NT2/D1 (cell line): ENCODE measurements at regions not wholly inside any gene's neighbourhood (a gene's known extent, or its start where the extent isn't known, plus 50 kb on each side); places are given as distances from the start of the nearest gene placed in this dataset.

ENCODE experiments used
- SUZ12 ChIP-seq: IDR thresholded peaks from 2 replicates; pipeline ENCODE4 v1.6.1; 2011; ENCODE audit not compliant: insufficient read length, insufficient read depth; ENCODE audit errors: extremely low read depth
- YY1 ChIP-seq: IDR thresholded peaks from 2 replicates; pipeline ENCODE4 v1.6.1; 2011; ENCODE audit not compliant: insufficient read length, insufficient read depth
- ZNF274 ChIP-seq: IDR thresholded peaks from 2 replicates; pipeline ENCODE4 v1.6.1; 2011; ENCODE audit warnings: mild to moderate bottlenecking, low read depth, low read length

DNA sequence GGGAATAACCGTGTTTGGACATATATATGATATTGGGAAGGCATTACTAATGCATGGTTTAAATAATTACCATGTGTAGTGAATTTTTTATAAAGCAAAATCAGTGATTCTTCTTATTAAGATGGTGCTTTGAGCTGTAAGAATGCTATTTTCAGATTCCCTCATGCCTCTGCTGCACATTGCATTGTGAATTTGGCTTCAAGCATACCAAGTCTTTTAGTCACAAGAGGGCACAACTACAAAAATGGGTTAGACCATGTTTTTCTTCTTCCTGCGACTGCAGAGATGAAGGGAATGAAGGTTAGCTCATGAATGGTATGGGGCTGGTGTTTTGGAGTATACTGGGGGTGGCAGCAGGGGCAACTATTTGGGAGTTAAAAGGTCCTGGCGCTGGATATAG, 320.1 kb downstream of the SLC4A3 start:
- TF ChIP-seq YY1, result no peak
- TF ChIP-seq SUZ12, result no peak
- TF ChIP-seq ZNF274, result no peak
